ENCODE measurements at regions not wholly inside any gene's neighbourhood (a gene's known extent, or its start where the extent isn't known, plus 50 kb on each side); places are given as distances from the start of the nearest gene placed in this dataset.

GRCh38 chr9:13979941-13980318 lies 334.0 kb downstream of the NFIB start:
- TF ChIP-seq CTCF (IDR thresholded peaks at IDR 0.05; ENCODE audit: low read depth, low read length) (no peak), EZH2phosphoT487 (IDR thresholded peaks at IDR 0.05; ENCODE audit: low read depth) (no peak)

All from OCI-LY3 (cell line).